WTC11 (cell line): ENCODE measurements at regions not wholly inside any gene's neighbourhood (a gene's known extent, or its start where the extent isn't known, plus 50 kb on each side); places are given as distances from the start of the nearest gene placed in this dataset.

ENCODE experiments used
- ATAC-seq: fragments of 200-7000 bp; cut with Tn5 transposase; 2 replicates; pipeline ENCODE4 v1.10.0; 2021; ENCODE audit warnings: mild to moderate bottlenecking, moderate library complexity
- CTCF ChIA-PET: fragments of 300-600 bp; sonication (Branson Sonifier 250); formaldehyde crosslinking; loops from one replicate; lab custom pipeline; 2021; ENCODE audit warnings: antibody characterized with exemption; lab: Charles Lee
- POLR2A ChIA-PET: fragments of 350-600 bp; sonication (Branson Sonifier 250); formaldehyde crosslinking; loops from one replicate; lab custom pipeline; 2021; ENCODE audit warnings: antibody characterized with exemption; lab: Charles Lee
- DNase-seq: peaks from one replicate; pipeline ENCODE4 v3.0.0; 2021; ENCODE audit warnings: low spot score
- H3K27ac Mint-ChIP-seq: 2 replicates; pipeline ENCODE4 v1.8.0; 2021; ENCODE audit warnings: mixed read lengths
- H3K27me3 Mint-ChIP-seq: 2 replicates; pipeline ENCODE4 v1.8.0; 2021; ENCODE audit warnings: low read depth, mild to moderate bottlenecking, moderate library complexity, mixed read lengths
- H3K36me3 Mint-ChIP-seq: 2 replicates; pipeline ENCODE4 v1.8.0; 2021; ENCODE audit warnings: mixed read lengths
- H3K4me1 Mint-ChIP-seq: 2 replicates; pipeline ENCODE4 v1.8.0; 2022; ENCODE audit warnings: mixed read lengths
- H3K4me3 Mint-ChIP-seq: 2 replicates; pipeline ENCODE4 v1.8.0; 2021; ENCODE audit warnings: mild to moderate bottlenecking, moderate library complexity, mixed read lengths
- H3K9me3 Mint-ChIP-seq: 2 replicates; pipeline ENCODE4 v1.8.0; 2021; ENCODE audit warnings: mixed read lengths
- ATF2 ChIP-seq: sonication (generic); formaldehyde crosslinking; IDR thresholded peaks from 2 replicates; pipeline ENCODE4 v1.8.1; 2022; ENCODE audit warnings: low read depth, missing genetic modification reagents, borderline replicate concordance
- E2F1 ChIP-seq: sonication (generic); formaldehyde crosslinking; IDR thresholded peaks from 2 replicates; pipeline ENCODE4 v1.8.0; 2022; ENCODE audit warnings: mild to moderate bottlenecking, missing genetic modification reagents
- E2F4 ChIP-seq: sonication (generic); formaldehyde crosslinking; IDR thresholded peaks from 2 replicates; pipeline ENCODE4 v1.8.1; 2022; ENCODE audit warnings: low read depth, mild to moderate bottlenecking, moderate library complexity, missing genetic modification reagents, borderline replicate concordance
- GRHL2 ChIP-seq: fragments of 250-450 bp; sonication (Bioruptor Pico); IDR thresholded peaks from 2 replicates; pipeline ENCODE4 v1.8.0; 2022; ENCODE audit warnings: mild to moderate bottlenecking, moderate library complexity; ENCODE audit not compliant: insufficient replicate concordance, severe bottlenecking
- IRF1 ChIP-seq: sonication (generic); formaldehyde crosslinking; IDR thresholded peaks from 2 replicates; pipeline ENCODE4 v1.8.0; 2023; ENCODE audit warnings: missing genetic modification reagents
- MXD4 ChIP-seq: fragments of 250-450 bp; sonication (Bioruptor Pico); IDR thresholded peaks from 2 replicates; pipeline ENCODE4 v1.8.0; 2021; ENCODE audit warnings: mild to moderate bottlenecking, moderate library complexity, borderline replicate concordance
- MYBL2 ChIP-seq: sonication (generic); formaldehyde crosslinking; IDR thresholded peaks from 2 replicates; pipeline ENCODE4 v1.8.1; 2023; ENCODE audit warnings: mild to moderate bottlenecking, moderate library complexity, missing genetic modification reagents
- PREB ChIP-seq: sonication (generic); formaldehyde crosslinking; IDR thresholded peaks from 2 replicates; pipeline ENCODE4 v1.8.1; 2022; ENCODE audit warnings: mild to moderate bottlenecking, missing genetic modification reagents, moderate library complexity, borderline replicate concordance
- RELA ChIP-seq: sonication (generic); formaldehyde crosslinking; IDR thresholded peaks from 2 replicates; pipeline ENCODE4 v1.8.1; 2022; ENCODE audit warnings: missing genetic modification reagents, mild to moderate bottlenecking, borderline replicate concordance
- SMAD4 ChIP-seq: sonication (generic); formaldehyde crosslinking; IDR thresholded peaks from 2 replicates; pipeline ENCODE4 v1.8.0; 2022; ENCODE audit warnings: mild to moderate bottlenecking, missing genetic modification reagents
- USF1 ChIP-seq: sonication (generic); formaldehyde crosslinking; IDR thresholded peaks from 2 replicates; pipeline ENCODE4 v1.8.0; 2022; ENCODE audit warnings: mild to moderate bottlenecking, missing genetic modification reagents
- ZNF396 ChIP-seq: fragments of 250-450 bp; sonication (Bioruptor Pico); IDR thresholded peaks from 2 replicates; pipeline ENCODE4 v1.8.0; 2021; ENCODE audit warnings: mild to moderate bottlenecking, moderate library complexity, borderline replicate concordance
- ZNF416 ChIP-seq: fragments of 250-450 bp; sonication (Bioruptor Pico); IDR thresholded peaks from 2 replicates; pipeline ENCODE4 v1.9.0; 2021; ENCODE audit warnings: mild to moderate bottlenecking, inconsistent platforms
- ZNF512 ChIP-seq: sonication (generic); formaldehyde crosslinking; IDR thresholded peaks from 2 replicates; pipeline ENCODE4 v1.8.1; 2022; ENCODE audit warnings: missing genetic modification reagents, borderline replicate concordance
- ZNF532 ChIP-seq: fragments of 250-450 bp; sonication (Bioruptor Pico); IDR thresholded peaks from 2 replicates; pipeline ENCODE4 v1.9.0; 2021; ENCODE audit warnings: mild to moderate bottlenecking, borderline replicate concordance

GRCh38 chr2:873651-874580 lies 76.7 kb upstream of the SNTG2 start (continued):
- TF ChIP-seq ZNF532 (no peak), RELA (CRISPR knock-in tag) (no peak)

- peaks cover 9% of the 10 kb centered on the region for H3K4me1 Mint-ChIP-seq
- ChIA-PET CTCF (no interaction called here), POLR2A (no interaction called here)
- no peak for DNase-seq
- no peak overlapping the region for H3K27ac Mint-ChIP-seq
- no peak overlapping the region for H3K4me3 Mint-ChIP-seq
- no peaks in the 10 kb centered on the region for H3K9me3 Mint-ChIP-seq
- no peaks in the 10 kb centered on the region for H3K36me3 Mint-ChIP-seq
- ATAC-seq, result no peak
- TF ChIP-seq ATF2 (CRISPR knock-in tag), result no peak
- TF ChIP-seq RELA (CRISPR knock-in tag), result no peak
- no peak for TF ChIP-seq MXD4 (CRISPR knock-in tag)
- no peak for TF ChIP-seq SMAD4 (CRISPR knock-in tag)
- peaks cover 29% of the 10 kb centered on the region for H3K27me3 Mint-ChIP-seq
These were observed 77.6 kb upstream of the SNTG2 start for GRCh38 chr2:873027-873426.

GRCh38 chr2:871926-872680 lies 78.5 kb upstream of the SNTG2 start:
- Mint-ChIP-seq H3K9me3 (no peaks in the 10 kb centered on the region), H3K27ac (no peak overlapping the region), H3K4me3 (no peak overlapping the region), H3K36me3 (no peaks in the 10 kb centered on the region), H3K27me3 (peaks cover 25% of the 10 kb centered on the region), H3K4me1 (peaks cover 18% of the 10 kb centered on the region)
- ChIA-PET POLR2A (no interaction called here), CTCF (no interaction called here)
- ATAC-seq (no peak), DNase-seq (no peak)
- no peak for TF ChIP-seq E2F4 (CRISPR knock-in tag)
- TF ChIP-seq IRF1, result no peak
- TF ChIP-seq ZNF416 (CRISPR knock-in tag), result no peak
- no peak for TF ChIP-seq MXD4 (CRISPR knock-in tag)
- TF ChIP-seq ZNF396 (CRISPR knock-in tag), result no peak
- no peak for TF ChIP-seq USF1 (CRISPR knock-in tag)
- TF ChIP-seq MYBL2 (CRISPR knock-in tag), result no peak
- no peak for TF ChIP-seq RELA (CRISPR knock-in tag)
- TF ChIP-seq PREB, result no peak
- TF ChIP-seq ZNF512 (CRISPR knock-in tag), result no peak
- TF ChIP-seq E2F1 (CRISPR knock-in tag), result no peak
- TF ChIP-seq GRHL2 (CRISPR knock-in tag), result no peak
